Suppressor macrophage (primary cell): ENCODE measurements at regions not wholly inside any gene's neighbourhood (a gene's known extent, or its start where the extent isn't known, plus 50 kb on each side); places are given as distances from the start of the nearest gene placed in this dataset.

Experiments
- DNase-seq, 4 experiments: peaks; one replicate each; pipeline ENCODE4 v3.0.0-alpha.2; 2020 to 2022

- DNase-seq, result no peak
Observed at GRCh38 chr1:225707824-225708223, 54.9 kb upstream of the ENAH start.

DNA sequence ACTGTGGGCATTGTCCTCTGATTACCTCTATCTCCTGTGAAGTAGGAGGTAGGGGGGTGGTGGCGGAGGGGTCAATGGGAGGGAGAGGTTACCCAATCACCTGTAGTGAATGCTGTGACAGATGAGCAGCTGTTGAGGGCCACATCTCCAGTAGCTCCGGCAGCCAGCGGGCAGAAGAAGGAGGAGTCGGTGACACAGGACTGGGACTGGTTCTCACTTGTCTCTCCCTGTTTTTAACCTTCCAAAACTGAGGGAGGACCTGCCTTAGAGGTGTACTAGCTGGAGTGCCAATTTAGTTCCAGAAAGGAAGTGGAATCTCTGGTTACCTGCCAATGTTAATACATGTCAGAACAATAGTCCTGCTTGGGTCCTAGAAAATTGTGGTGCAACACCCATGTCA lies 56.2 kb upstream of the ENAH start:
- DNase-seq, result no peak

GRCh38 chr1:225710804-225711203 lies 57.9 kb upstream of the ENAH start:
- no peak for DNase-seq

GRCh38 chr1:225711236-225711937 lies 58.5 kb upstream of the ENAH start:
- no peak for DNase-seq

DNA sequence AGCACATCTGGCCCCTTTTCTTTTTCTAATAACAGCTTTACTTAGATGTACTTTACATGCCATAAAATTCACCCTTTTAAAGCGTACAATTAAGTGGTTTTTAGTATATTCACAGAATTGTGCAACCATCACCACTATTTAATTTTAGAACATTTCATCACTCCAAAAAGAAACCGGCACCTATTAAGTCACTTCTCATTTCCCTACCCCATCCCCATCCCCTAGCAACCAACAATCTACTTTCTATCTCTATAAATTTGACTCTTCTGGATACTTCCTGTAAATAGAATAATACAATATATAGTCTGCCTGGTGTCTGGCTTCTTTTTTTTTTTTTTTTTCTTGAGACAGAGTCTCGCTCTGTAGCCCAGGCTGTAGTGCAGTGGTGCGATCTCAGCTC lies 59.5 kb upstream of the ENAH start:
- peak; percentile 23 to 78 (median 55) for DNase-seq

DNA sequence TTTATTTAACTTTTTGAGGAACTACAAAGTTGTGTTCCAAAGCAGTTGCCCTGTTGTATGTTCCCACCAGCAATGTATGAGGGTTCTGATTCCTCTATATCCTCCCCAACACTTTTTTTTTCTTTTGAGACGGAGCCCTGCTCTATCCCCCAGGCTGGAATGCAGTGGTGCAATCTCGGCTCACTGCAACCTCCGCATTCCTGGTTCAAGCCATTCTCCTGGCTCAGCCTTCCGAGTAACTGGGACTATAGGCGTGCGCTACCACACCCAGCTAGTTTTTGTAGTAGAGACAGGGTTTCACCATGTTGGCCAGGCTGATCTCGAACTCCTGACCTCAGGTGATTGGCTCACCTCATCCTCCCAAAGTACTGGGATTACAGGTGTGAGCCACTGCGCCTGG lies 60.4 kb upstream of the ENAH start:
- no peak for DNase-seq

DNA sequence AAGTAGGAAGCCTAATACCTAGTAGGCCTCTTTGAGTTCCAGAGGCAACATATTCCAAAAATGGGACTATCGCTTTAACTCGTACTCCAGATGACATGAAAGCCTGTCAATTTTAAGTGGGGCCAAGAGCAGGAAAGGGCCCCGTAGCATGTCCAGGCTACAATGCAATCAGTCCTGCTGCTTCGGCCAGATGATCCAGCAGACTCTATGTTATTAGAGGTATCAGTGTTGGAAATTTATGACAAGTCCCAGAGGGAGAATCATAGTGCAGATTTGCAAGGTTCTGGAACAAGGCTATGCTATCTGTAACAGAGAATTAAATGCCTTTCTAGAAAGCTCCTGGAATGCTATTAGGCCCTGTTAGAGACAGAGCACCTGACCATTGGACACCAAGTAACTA lies 56.7 kb upstream of the SRP9 start:
- DNase-seq, result no peak

GRCh38 chr1:225724251-225724650 lies 53.4 kb upstream of the SRP9 start:
- no peak for DNase-seq
